DMS114 treated with DMSO at 0.1 percent for 48 hours (cell line): ENCODE measurements at regions not wholly inside any gene's neighbourhood (a gene's known extent, or its start where the extent isn't known, plus 50 kb on each side); places are given as distances from the start of the nearest gene placed in this dataset.
"Not testable (repeated sequence)": the region's sequence is repeated elsewhere in the genome, so short reads cannot be mapped to it uniquely, and the experiment has no call there.

Source experiments
- DNase-seq: peaks from one replicate; lab custom pipeline; 2025; ENCODE audit not compliant: unreplicated experiment; lab: John Stamatoyannopoulos, UW

- DNase-seq, result no peak
Observed at GRCh38 chr4:42205541-42205940, 53.1 kb upstream of the BEND4 start.

GRCh38 chr4:42216664-42217063, 64.2 kb upstream of the BEND4 start:
- no peak for DNase-seq

GRCh38 chr4:42225286-42225685, 72.8 kb upstream of the BEND4 start:
- DNase-seq, result no peak

- DNase-seq, result no peak
Observed at GRCh38 chr4:42234817-42235216, 82.4 kb upstream of the BEND4 start.

GRCh38 chr4:42235304-42236021, 83.0 kb upstream of the BEND4 start:
- no peak for DNase-seq

GRCh38 chr4:42237010-42237409, 84.6 kb upstream of the BEND4 start:
- no peak for DNase-seq

- no peak for DNase-seq
Observed at GRCh38 chr4:42237451-42237850, 85.0 kb upstream of the BEND4 start.

GRCh38 chr4:42248972-42249371, 96.5 kb upstream of the BEND4 start:
- no peak for DNase-seq

GRCh38 chr4:42252315-42252714, 99.9 kb upstream of the BEND4 start:
- DNase-seq, result no peak

- not testable (repeated sequence) for DNase-seq
Observed at GRCh38 chr4:42257645-42258044, 105.2 kb upstream of the BEND4 start.

- no peak for DNase-seq
Observed at GRCh38 chr4:42262701-42263490, 110.4 kb upstream of the BEND4 start.

GRCh38 chr4:42265782-42266602, 113.5 kb upstream of the BEND4 start:
- no peak for DNase-seq

GRCh38 chr4:42267724-42268123, 115.3 kb upstream of the BEND4 start:
- no peak for DNase-seq

- DNase-seq, result no peak
Observed at GRCh38 chr4:42268824-42269223, 116.4 kb upstream of the BEND4 start.

- no peak for DNase-seq
Observed at GRCh38 chr4:42271096-42271495, 118.6 kb upstream of the BEND4 start.

- no peak for DNase-seq
Observed at GRCh38 chr4:42277291-42277690, 120.0 kb upstream of the SHISA3 start.

- no peak for DNase-seq
Observed at GRCh38 chr4:42278709-42279324, 118.5 kb upstream of the SHISA3 start.

- DNase-seq, result peak; percentile 11
Observed at GRCh38 chr4:42280327-42281095, 116.8 kb upstream of the SHISA3 start.

GRCh38 chr4:42281324-42282020, 115.8 kb upstream of the SHISA3 start:
- no peak for DNase-seq
